Stimulated activated CD8-positive, alpha-beta memory T cell treated with anti-CD3 and anti-CD28 coated beads, Interleukin-4, amount 100 ng/mL, for 48 hours (primary cell): ENCODE measurements at regions not wholly inside any gene's neighbourhood (a gene's known extent, or its start where the extent isn't known, plus 50 kb on each side); places are given as distances from the start of the nearest gene placed in this dataset.
"Not testable (repeated sequence)": the region's sequence is repeated elsewhere in the genome, so short reads cannot be mapped to it uniquely, and the experiment has no call there.

Experiments
- DNase-seq: peaks from one replicate; pipeline ENCODE4 v3.0.0-alpha.2; 2020

DNA sequence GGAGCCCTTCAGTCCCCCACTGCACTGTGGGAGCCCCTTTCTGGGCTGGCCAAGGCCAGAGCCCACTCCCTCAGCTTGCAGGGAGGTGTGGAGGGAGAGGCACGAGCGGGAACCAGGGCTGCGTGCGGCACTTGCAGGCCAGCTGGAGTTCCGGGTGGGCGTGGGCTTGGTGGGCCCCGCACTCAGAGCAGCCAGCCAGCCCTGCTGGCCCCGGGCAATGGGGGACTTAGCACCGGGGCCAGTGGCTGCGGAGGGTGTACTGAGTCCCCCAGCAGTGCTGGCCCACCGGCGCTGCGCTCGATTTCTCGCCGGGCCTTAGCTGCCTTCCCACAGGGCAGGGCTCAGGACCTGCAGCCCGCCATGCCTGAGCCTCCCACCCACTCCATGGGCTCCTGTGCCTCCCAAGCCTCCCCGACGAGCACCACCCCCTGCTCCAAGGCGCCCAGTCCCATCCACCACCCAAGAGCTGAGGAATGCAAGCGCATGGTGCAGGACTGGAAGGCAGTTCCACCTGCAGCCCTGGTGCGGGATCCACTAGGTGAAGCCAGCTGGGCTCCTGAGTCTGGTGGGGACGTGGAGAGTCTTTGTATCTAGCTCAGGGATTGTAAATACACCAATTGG lies 776.2 kb downstream of the KCTD8 start:
- DNase-seq, result not testable (repeated sequence)

DNA sequence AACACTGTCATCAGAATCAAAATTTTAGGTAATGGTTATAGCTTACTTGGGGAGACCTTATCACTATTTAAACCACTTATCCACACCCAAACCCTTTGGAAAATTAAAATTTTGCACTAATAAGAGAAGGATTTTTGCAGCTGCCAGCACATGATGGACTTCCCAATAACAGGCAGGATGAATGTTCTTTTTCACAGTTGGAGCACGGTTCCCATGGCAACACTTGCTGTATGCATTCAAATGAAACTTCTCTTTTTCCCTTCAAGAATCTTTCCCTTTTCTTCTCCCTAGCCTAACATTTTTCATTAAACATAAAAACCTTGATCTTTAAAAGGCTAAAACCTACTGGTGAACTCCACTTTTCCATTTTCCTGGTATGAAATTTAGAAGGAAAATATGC lies 768.2 kb downstream of the KCTD8 start:
- no peak for DNase-seq

DNA sequence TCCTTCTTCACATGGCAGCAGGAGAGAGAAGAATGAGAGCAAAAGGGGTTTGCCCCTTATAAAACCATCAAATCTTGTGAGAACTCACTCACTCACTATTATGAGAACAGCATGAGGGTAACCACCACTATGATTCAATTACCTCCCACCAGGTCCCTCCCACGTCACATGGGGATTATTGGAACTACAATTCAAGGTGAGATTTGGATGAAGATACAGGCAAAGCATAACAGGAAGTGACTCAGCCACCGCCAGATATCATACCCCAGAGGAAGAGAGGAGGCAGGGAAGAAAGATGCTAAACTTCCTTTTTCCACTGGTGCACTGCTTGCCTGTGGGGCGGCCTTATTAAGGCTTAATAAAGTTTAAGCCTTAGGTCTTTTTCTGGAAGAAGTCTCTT lies 766.1 kb downstream of the KCTD8 start:
- no peak for DNase-seq

DNA sequence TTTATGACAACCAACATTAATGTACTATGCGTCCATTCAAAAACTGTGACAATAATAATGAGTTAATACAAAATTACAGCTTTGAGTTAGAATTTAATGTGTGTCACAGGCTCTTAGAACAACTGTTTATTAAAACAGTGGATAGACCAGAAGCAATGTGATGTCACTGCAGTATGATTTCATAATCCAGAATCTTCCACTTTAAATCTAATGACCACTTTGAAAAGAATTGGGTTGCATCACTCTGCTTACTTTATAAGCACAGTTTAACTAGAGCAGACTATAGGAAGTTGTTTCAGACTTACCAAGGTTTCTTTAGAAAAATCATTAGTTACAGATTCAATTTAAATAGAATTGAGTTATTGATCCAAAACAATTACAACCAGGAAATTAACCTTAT lies 758.5 kb downstream of the KCTD8 start:
- DNase-seq, result no peak

DNA sequence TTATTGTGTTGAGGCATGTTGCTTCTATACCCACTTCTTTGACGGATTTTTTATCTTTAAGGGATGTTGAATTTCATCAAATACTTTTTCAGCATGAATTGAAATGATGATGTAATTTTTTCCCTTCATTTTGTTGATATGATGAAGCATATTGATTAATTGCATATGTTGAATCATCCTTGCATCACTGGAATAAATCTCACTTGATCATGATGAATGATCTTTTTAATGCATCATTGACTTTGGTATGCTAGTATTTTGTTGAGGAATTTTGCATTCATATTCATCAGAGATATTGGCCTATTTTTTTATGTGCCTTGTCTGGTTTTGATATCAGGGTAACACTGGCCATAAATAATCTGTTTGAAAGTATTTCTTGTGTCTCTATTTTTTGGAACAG lies 754.7 kb downstream of the KCTD8 start:
- DNase-seq, result no peak

DNA sequence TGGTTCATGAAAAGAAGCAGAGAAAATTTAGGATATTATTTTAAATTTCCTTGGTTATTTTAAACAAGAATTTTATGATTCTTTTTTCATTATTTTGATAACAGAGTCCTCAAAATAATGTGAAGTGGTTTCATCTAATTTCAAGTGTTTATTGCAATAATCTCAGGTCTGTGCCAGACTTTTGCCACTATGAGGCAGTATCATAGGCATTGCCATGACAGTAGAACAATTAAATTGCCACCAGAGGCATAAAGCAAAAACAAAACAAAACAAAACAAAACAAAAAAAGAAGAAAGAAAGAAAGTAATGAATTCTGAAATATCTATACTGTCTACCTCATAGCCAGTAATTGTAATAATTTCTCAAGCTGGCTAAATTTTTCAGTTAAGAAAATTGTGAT lies 739.2 kb downstream of the KCTD8 start:
- no peak for DNase-seq

DNA sequence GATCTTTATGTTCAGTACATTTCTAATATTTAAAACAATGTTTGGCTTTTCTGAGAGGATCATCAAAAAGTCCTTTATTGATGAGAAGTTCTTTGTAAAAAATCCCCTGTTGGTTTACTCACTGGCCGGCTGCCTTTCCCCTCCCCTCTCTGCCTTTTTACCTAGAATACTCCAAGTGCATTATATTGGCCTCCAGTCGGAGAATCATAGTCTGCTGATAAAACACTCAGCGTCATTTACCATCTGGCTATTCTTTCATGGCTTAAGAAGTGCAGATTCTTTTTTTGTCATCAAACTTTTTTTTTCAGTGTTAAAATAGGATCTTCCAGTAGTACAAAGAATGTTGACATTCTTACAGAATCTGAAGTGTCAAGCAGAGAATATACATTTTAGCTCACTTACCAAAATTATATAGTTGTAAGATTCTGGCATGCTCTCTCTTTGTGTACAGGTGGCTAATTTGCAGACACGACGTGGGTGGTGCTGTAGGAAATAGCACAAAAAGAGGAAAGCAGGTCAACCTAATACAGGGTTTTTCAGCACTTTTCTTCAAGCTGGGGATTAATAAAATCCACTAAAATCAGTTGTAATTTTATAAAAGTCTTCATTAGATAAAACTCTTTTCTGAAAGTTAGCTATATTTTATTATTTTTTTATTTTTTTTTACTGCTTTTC lies 731.8 kb downstream of the KCTD8 start:
- DNase-seq, result no peak

DNA sequence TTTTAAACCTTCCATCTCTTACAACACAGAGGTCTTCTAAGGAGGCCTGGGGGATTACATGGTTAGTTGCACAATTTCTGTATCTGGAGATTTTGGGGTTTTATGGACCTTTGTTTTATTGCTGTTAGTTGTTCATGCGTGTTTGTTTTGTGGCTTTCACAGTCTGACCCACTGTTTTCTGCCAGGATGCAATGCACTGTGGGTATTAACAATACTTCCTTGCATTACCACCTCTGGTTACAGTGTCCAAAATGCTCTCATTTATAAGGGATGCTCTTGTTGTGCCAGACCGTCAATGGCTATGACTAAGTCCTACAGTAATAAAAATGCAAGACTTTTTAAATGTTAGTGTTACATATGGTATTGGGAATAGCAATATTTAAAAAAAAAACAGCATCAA lies 730.2 kb downstream of the KCTD8 start:
- DNase-seq, result no peak

DNA sequence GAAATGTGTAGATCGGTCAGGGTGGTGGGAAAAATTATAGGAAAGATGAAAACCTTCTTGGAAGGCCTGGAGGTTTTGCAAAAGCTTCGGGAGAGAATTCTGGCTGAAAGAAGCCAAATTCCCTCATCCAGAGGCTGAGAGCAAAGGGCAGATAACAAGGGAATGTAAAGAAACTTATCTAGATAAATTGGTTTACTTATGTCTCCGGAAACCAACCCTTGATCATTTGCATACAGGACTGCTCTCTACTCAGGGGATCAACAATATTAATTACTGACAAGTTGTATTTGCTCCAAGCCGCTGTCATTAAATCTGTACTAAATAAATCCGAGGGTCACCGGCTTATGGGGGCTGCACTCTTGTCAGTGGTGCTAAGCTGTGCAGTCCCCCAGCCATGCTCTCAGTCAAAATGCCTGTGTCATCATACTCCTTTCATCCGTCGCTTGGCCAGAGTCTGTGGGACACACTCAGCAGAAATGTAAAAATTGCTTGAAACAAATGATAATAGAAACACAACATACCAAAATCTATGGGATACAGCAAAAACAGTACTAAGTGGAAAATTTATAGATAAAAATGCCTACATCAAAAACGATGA lies 715.7 kb downstream of the KCTD8 start:
- DNase-seq, result no peak

DNA sequence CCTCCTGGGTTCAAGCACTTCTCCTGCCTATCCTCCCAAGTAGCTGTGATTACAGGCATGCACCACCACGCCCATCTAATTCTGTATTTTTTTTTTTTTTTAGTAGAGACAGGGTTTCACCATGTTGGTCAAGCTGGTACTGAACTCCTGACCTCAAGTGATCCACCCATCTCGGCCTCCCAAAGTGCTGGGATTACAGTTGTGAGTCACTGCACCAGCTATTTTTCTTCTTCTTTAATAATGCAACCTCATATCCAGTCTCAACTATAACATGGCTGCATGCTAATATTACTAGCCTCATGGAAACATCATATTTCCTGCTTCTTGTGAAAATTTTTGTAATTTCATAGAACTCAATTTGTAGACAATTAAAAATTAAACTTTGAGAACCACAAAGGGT lies 706.5 kb downstream of the KCTD8 start:
- DNase-seq, result no peak

DNA sequence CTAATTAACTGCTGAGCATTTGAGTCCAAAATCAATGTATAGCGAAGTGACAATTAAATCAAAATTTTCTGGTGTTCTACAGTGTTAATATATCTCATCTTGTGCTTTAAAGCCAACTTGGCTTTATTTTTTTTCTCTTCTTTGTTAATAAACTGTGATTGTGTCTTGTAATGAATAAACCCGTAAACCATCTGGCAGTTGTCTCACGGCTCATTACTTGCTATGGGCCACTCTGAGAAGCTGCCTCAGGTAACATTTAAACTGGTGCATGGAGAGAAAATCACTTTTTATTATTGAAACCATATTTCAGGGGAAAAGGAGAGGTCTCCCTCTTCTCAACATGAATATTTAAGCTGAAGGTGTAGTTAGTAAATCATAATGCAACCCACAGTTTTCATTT lies 694.0 kb downstream of the KCTD8 start:
- no peak for DNase-seq

DNA sequence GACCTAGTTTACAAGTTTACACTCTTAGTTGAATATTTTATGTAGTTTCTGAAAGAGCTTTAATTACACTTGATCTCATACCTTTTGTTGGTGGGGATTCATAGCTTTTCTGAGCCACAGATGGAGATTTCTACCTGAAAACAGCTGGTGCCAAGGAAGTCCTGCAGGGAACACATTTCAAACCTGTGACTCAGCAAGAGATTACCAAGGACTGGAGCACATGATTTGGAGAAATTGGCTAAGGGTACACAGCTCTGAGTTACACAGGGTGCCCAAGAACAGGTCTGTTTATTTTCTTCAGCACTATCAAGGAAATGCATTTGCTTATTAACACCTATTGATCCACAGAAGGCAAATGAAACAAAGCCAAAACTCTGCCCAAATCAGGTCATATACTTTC lies 691.5 kb downstream of the KCTD8 start:
- no peak for DNase-seq

DNA sequence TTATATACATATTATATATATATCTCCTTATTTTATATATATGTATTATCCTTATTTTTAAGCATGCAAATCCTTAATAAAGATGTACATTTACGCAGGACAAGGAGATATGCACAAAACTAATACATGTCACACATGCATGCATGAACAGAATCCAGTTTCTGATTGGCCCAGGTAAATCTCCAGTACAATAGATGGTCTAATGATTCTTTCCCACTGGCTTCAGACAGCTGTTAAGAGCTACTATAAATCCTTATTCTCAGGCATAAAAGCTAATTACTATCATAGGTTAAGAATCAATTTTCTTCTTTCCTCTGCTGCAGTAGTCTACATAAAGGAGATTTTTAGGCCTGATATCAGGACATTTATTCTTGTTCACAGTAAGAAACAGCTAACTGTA lies 689.8 kb downstream of the KCTD8 start:
- DNase-seq, result no peak

DNA sequence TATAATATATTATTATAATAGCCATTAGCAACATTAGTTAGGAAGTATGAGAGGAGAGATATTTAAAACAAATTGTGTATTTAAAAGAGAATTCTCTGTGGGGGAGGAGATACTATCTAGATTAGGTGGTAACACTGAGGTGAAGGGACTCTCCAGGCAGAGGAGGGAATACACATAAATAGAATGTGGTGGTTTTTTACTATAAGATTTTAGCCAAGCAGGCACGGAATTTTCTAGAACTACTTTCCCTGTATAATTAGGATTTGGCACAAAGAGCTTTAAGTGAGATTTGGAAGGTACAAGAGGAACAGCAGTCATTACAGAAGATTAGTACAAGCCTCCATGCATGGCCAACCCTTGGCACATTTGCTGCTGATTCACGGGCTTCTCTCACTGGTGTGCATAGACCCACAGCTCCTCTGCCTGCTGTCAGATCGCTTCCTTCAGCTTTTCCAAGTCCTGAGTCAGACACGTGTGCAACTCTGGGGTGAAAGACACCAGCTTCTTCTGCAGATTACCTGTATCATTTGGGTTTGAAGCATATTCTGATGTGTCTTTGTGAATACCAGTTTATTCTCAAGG lies 685.5 kb downstream of the KCTD8 start:
- no peak for DNase-seq

DNA sequence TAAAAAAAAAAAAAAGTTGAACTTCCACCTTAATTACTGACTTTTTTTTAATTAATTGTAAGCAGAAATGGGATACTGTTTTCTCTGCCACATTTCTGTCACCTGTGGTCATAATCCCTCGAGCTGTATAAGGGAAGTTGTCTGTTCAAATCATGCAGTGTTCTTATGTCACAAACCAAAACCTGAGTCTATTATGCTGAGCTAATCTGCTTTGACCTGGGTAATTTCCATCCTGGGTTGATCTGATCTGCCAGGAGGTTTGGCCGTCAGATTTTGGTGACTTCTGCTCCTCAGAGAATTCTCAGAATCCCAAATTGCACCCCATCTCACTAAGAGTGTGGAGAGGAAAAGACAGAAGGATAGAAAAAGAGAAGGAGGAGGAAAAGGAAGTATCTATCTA lies 683.1 kb downstream of the KCTD8 start:
- no peak for DNase-seq

DNA sequence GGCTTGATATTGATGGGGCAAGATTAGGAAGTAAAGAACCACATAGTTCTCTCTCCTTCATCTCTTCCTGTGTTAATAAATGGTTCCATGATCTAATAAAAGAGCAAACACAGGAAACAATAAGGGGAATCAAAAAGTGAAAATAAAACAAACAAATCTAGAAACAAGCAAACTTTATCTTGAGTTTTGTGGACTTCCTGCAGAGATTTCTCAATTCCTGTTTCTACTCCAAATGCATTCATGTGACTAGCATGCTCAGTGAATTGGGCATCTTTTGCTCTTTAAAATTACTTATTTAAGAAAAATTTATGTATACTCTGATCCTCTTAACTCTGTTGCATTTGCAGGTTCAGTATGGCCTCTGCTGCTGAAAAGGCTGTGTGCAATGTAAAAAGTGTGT lies 682.0 kb downstream of the KCTD8 start:
- no peak for DNase-seq

DNA sequence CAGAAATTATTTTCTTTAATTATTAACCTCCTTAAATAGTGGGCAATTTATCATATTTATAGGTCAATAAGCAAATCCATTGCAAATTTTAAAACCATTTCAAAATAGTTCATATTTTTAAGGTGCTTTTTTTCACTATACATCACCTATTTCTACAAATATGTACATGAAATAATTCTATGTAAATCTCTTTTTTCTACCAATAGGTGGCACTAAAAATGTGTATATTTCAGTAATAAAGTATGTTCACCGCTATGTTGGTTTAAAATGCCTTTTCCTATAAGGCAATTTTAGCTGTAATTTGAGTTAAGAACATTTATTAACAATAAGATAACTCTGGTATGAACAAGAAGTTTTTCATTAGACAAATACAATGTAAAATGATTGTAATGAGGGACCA lies 672.2 kb downstream of the KCTD8 start:
- no peak for DNase-seq

DNA sequence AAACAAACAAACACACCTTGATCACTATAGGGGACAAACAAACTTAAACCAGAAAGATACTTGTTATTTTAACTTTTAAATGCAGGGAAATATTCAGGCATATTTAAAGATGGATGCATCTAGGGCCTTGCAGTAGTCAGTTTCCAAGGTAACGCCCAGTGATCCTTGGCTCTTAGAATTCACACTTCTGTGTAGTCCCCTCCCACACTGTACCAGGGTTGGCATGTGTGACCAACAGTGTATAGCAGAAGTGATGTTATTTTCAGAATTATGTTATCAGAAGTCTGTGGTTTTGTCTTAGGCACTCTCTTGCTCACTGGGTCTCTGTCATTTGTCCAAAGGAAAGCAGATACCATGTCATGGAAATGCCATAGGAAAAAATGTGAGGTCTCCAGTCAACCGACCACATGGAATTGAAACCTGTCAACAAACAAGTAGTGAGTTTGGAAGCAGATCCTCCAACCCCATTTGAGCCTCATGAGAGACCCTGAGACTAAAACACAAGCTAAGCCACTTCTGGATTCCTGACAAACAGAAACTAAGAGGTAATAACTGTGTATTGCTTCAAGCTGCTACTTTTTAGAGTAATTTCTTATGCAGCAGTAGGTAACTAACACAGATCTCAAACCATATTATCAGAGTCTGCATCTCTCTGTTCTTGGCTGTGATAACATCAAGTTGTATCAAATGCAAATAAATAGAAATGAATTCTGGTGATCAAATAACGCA lies 670.3 kb downstream of the KCTD8 start:
- no peak for DNase-seq

DNA sequence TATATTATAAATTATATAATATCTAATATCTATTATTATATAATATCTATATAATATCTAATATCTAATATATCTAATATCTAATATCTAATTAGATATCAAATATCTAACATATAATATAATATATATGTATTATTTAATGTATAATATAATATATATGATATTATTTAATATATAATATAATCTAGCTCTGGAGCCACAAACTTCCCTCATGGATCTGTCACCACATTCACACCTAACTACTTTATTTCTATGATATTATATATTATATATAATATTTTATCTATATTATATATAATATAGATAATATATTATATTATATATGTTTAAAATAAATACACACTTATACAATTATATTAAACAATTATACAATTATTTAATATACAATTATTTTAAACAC lies 667.5 kb downstream of the KCTD8 start:
- no peak for DNase-seq

DNA sequence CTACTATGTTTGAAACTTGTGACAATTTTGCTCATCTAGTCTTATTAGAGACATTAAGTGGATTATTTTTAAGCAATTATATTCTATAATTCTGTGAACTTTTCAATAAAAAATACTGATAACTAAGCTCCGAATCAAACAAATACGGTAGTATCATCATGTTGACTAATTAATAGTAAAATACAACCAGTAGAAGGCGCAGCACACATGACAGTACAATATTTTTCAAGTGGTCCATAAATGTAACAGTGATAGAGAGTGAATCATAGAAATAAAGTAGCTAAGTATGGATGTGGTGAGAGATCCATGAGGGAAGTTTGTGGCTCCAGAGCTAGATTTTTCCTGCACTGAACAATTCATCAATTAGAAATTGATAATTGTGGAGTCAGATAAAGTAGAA lies 666.2 kb downstream of the KCTD8 start:
- no peak for DNase-seq

DNA sequence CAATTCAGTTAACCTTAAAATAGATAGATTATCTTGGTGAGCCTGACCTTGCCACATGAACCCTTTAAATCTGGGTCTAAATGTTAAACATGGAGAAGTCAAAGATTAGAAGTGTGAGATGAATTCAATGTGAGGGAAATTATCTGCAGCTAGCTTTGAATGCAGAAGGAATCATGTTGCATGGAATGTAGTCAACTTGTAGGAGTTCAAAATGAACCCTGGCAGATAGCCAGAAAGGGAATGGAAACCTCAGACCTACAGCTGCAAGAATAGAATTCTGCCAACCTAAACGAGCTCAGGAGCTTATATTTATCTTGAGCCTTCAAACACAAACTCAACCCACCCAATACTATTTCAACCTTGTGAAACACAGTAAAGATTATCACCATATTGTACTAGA lies 632.5 kb downstream of the KCTD8 start:
- no peak for DNase-seq

DNA sequence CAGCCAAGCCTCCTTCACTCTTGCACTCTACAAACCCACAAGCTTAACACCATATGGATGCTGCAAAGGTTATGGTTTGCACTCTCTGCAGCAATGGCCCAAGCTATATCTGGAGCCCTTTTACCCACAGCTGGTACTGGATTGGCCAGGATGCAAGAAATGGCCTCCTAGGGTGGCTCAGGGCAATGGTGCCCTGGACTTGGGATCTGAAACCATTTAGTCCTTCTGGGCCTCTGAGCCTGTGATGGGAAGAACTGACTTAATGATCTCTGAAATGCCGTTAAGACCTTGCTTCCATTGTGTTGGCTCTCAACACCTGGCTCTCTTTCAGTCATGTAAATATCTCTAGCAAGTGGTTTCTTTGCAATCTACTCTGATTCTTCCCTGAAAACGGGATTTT lies 626.0 kb downstream of the KCTD8 start:
- no peak for DNase-seq

DNA sequence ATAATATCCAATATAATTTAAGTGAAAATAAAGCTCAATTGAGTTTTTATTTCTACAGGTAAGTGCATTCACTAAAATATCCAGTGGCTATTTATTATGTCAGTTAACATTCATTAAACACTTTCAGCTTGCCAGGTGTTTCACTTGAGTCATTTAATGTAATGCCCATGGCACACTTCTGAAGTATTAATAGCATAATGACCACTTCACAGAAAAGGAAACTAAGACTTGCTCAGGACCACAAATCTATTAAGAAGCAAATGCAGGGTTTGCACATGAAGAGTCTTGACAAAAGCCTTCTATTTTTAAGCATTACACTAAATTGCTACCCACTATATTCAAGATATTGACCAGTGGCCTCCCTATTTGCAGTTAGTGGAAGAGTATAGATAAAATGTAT lies 612.7 kb downstream of the KCTD8 start:
- no peak for DNase-seq

DNA sequence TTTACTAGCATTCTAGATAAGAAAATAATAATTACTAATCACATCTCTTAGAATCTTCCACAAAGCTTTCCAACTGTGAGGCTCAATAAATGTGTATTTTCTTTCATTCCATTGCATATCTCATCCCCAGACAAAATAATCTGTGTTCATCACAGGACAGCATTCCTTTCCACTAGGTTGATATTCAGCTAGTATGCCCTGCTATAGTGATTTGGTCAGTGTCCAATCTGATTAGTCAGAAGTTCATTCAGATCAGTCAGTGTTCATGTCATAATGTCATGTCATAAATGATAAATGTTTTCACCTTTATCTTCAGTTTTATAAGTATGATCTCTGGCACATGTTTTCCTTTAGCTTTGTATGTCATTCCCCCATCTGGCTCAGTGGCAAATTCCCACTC lies 611.4 kb downstream of the KCTD8 start:
- no peak for DNase-seq
